CD4-positive, CD25-positive, alpha-beta regulatory T cell (primary cell): ENCODE measurements at regions not wholly inside any gene's neighbourhood (a gene's known extent, or its start where the extent isn't known, plus 50 kb on each side); places are given as distances from the start of the nearest gene placed in this dataset.

Source experiments
- ATAC-seq, 2 donors: fragments of 150-1000 bp; cut with Tn5 transposase; one replicate each; pipeline ENCODE4 v1.10.0; 2021; ENCODE audit warnings: low read depth in 2 of 2, moderate number of reproducible peaks in 2 of 2, moderate library complexity in 1 of 2
- DNase-seq, 3 donors: peaks; one replicate each; pipeline versions ENCODE4 v3.0.0 to v3.0.0-alpha.2; 2012 to 2022; ENCODE audit warnings: mixed read lengths in 1 of 3
- H3K27ac ChIP-seq: one replicate; pipeline ENCODE4 v1.7.0; 2013; ENCODE audit warnings: mild to moderate bottlenecking, low read length; ENCODE audit not compliant: insufficient read depth, poor library complexity, severe bottlenecking
- H3K27me3 ChIP-seq: one replicate; pipeline ENCODE4 v1.7.0; 2013; ENCODE audit warnings: low read length; ENCODE audit not compliant: control insufficient read depth, insufficient read depth
- H3K36me3 ChIP-seq: one replicate; pipeline ENCODE4 v1.7.0; 2013; ENCODE audit warnings: mild to moderate bottlenecking, low read length, moderate library complexity; ENCODE audit not compliant: control insufficient read depth, insufficient read depth
- H3K4me1 ChIP-seq: 2 replicates; pipeline ENCODE4 v1.7.0; 2013; ENCODE audit warnings: mild to moderate bottlenecking, low read length; ENCODE audit not compliant: insufficient read depth, control insufficient read depth, poor library complexity, severe bottlenecking
- H3K4me3 ChIP-seq: one replicate; pipeline ENCODE4 v1.7.0; 2013; ENCODE audit warnings: low read depth, mild to moderate bottlenecking, low read length, moderate library complexity
- H3K9me3 ChIP-seq, 2 experiments: 1 replicate in 1 of 2; 2 replicates in 1 of 2; pipeline ENCODE4 v1.7.0; 2013; ENCODE audit warnings: low read length in 2 of 2, mild to moderate bottlenecking in 1 of 2, moderate library complexity in 1 of 2; ENCODE audit not compliant: control insufficient read depth in 2 of 2
- H3K27ac Mint-ChIP-seq, 3 donors: one replicate each; pipeline ENCODE4 v1.8.0; 2020 to 2022; ENCODE audit warnings: mild to moderate bottlenecking in 3 of 3, mixed read lengths in 3 of 3, moderate library complexity in 2 of 3
- H3K27me3 Mint-ChIP-seq: one replicate; pipeline ENCODE4 v1.8.0; 2022; ENCODE audit warnings: mild to moderate bottlenecking, mixed read lengths
- H3K36me3 Mint-ChIP-seq: one replicate; pipeline ENCODE4 v1.8.0; 2020; ENCODE audit warnings: mixed read lengths
- H3K4me1 Mint-ChIP-seq, 4 donors: one replicate each; pipeline ENCODE4 v1.8.0; 2020 to 2022; ENCODE audit warnings: mixed read lengths in 4 of 4, mild to moderate bottlenecking in 1 of 4
- H3K4me3 Mint-ChIP-seq, 4 donors: one replicate each; pipeline ENCODE4 v1.8.0; 2020 to 2022; ENCODE audit warnings: mild to moderate bottlenecking in 4 of 4, mixed read lengths in 4 of 4, moderate library complexity in 3 of 4
- H3K9me3 Mint-ChIP-seq, 7 donors: one replicate each; pipeline ENCODE4 v1.8.0; 2020 to 2022; ENCODE audit warnings: mixed read lengths in 7 of 7, mild to moderate bottlenecking in 3 of 7, moderate library complexity in 2 of 7

DNA sequence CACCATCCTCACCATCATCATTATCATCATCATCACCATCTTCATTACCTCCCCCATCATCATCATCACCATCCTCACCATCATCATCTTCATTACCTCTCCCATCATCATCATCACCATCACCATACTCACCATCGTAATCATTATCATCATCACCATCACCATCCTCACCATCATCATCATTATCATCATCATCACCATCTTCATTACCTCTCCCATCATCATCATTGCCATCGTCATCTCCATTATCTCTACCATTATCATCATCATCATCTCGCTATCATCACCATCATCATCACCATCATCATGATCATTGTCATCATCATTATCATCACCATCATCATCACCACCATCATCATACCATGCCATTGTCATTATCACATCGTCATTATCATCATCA lies 362.9 kb downstream of the DHRSX start:
- Histone ChIP-seq H3K4me1 (no peaks in the 10 kb centered on the region), H3K4me3 (no peak overlapping the region), H3K27me3 (no peaks in the 10 kb centered on the region), H3K36me3 (no peaks in the 10 kb centered on the region), H3K9me3 (peaks cover 0 to 8% of the 10 kb centered on the region in 2 experiments), H3K27ac (no peak overlapping the region)
- DNase-seq (no peak), ATAC-seq (no peak)
- H3K27ac Mint-ChIP-seq = no peak overlapping the region
- peaks cover 0 to 27% (median 13%) of the 10 kb centered on the region in 7 donors for H3K9me3 Mint-ChIP-seq
- peaks cover 4% of the 10 kb centered on the region for H3K36me3 Mint-ChIP-seq
- H3K4me1 Mint-ChIP-seq = no peaks in the 10 kb centered on the region
- H3K4me3 Mint-ChIP-seq = no peak overlapping the region
- H3K27me3 Mint-ChIP-seq = no peaks in the 10 kb centered on the region

DNA sequence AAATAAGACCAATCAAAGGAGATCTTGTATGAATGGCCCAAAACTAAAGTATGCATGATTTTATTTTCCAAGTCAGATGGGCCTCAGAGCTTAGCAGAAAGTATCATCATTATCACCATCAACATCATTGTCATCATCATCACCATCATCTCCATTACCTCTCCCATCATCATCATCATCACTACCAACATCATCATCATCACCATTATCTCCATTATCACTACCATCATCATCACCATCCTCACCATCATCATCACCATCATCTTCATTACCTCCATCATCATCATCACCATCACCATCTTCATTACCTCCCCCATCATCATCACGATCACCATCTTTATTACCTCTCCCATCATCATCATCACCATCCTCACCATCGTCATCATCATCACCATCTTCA lies 363.9 kb downstream of the DHRSX start:
- H3K9me3 ChIP-seq = peaks cover 0 to 8% of the 10 kb centered on the region in 2 experiments
- H3K27ac Mint-ChIP-seq = no peak overlapping the region

DNA sequence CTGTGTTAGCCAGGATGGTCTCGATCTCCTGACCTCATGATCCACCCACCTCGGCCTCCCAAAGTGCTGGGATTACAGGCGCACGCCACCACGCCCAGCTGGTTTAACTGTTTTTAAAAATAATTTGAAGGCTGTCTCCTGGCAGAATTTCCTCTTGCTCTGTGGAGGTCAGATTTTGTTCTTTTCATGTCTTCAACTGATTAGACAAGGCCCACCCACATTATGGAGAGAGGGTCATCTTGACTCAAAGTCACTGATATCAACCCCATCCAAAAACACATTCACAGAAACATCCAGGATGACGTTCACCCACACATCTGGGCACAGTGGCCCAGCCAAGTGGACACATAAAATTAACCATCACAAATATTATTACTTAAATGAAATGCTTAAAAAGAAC lies 365.4 kb downstream of the DHRSX start:
- H3K27ac Mint-ChIP-seq = peak overlapping the region in 1 of 3 donors; percentile 1
- Histone ChIP-seq H3K36me3 (no peaks in the 10 kb centered on the region), H3K9me3 (peaks cover 0 to 5% of the 10 kb centered on the region in 2 experiments), H3K27me3 (no peaks in the 10 kb centered on the region), H3K4me1 (no peaks in the 10 kb centered on the region), H3K27ac (no peak overlapping the region), H3K4me3 (no peak overlapping the region)
- H3K27me3 Mint-ChIP-seq = no peaks in the 10 kb centered on the region
- ATAC-seq (no peak), DNase-seq (no peak)
- peaks cover 0 to 11% (median 5%) of the 10 kb centered on the region in 7 donors for H3K9me3 Mint-ChIP-seq
- H3K4me1 Mint-ChIP-seq = no peaks in the 10 kb centered on the region
- H3K36me3 Mint-ChIP-seq = peaks cover 4% of the 10 kb centered on the region
- no peak overlapping the region for H3K4me3 Mint-ChIP-seq

More for the DNA sequence above, 363.9 kb downstream of the DHRSX start:
- Mint-ChIP-seq H3K27me3 (no peaks in the 10 kb centered on the region), H3K4me3 (no peak overlapping the region), H3K36me3 (peaks cover 4% of the 10 kb centered on the region), H3K4me1 (no peaks in the 10 kb centered on the region), H3K9me3 (peaks cover 0 to 20% (median 11%) of the 10 kb centered on the region in 7 donors)
- no peak overlapping the region for H3K4me3 ChIP-seq
- H3K4me1 ChIP-seq = no peaks in the 10 kb centered on the region
- H3K36me3 ChIP-seq = no peaks in the 10 kb centered on the region
- DNase-seq (no peak), ATAC-seq (no peak)
- H3K27me3 ChIP-seq = no peaks in the 10 kb centered on the region
- H3K27ac ChIP-seq = no peak overlapping the region

DNA sequence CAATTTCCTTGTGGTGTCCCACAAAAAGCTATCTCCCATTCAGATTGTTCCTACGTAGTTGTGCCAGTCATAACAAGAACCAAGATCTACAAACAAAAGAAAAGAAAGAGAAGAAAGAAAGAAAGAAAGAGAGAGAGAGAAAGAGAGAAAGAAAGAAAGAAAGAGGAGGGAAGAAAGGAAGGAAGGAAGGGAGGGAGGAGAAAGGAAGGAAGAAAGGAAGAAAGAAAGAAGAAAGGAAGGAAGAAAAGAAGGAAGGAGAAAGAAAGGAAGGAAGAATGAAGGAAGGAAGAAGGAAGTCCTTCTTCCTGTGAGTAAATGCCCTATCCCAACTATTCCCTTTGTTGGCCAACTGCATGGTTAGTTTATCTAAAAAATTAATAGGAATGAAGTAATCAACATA lies 366.0 kb downstream of the DHRSX start:
- H3K27me3 Mint-ChIP-seq = no peaks in the 10 kb centered on the region
- H3K27ac Mint-ChIP-seq = no peak overlapping the region
- Histone ChIP-seq H3K27me3 (no peaks in the 10 kb centered on the region), H3K4me3 (no peak overlapping the region), H3K27ac (no peak overlapping the region), H3K4me1 (no peaks in the 10 kb centered on the region), H3K36me3 (no peaks in the 10 kb centered on the region), H3K9me3 (peaks cover 0 to 5% of the 10 kb centered on the region in 2 experiments)
- no peak for ATAC-seq
- H3K4me3 Mint-ChIP-seq = no peak overlapping the region
- DNase-seq = no peak
- H3K36me3 Mint-ChIP-seq = peaks cover 3% of the 10 kb centered on the region
- no peaks in the 10 kb centered on the region for H3K4me1 Mint-ChIP-seq
- peaks cover 0 to 5% (median 2%) of the 10 kb centered on the region in 7 donors for H3K9me3 Mint-ChIP-seq
